ENCODE measurements at regions not wholly inside any gene's neighbourhood (a gene's known extent, or its start where the extent isn't known, plus 50 kb on each side); places are given as distances from the start of the nearest gene placed in this dataset.

GRCh38 chr16:87077750-87078127 lies 239.5 kb downstream of the C16orf95 start:
- DNase-seq, result no peak

DNA sequence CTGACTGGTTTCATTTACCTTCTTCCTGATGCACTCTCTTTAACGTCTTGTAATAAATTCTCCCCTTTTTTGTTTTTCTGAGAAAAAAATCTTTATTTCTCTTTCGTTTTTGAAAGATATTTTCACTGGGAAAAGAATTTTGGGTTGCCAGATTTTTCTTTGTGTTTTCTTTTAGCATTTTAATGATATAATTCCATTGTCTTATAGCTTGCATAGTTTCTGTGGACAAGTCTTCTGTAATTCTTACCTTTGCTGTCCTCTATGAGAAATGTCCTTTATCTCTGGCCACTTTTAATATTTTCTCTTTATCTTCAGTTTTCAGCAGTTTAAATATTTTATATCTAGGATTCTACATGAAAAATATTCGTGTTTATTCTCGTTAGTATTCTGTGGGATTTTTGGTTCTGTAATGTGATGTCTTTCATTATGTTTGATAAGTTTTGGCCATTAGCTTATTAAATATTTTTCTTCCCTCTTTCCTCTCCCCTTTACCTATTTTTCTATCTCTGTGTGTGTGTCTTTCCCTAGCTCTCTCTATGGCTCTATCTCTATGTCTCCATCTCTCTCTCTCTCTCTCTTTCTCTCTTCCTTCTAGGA lies 236.5 kb downstream of the C16orf95 start:
- DNase-seq, result no peak

DNA sequence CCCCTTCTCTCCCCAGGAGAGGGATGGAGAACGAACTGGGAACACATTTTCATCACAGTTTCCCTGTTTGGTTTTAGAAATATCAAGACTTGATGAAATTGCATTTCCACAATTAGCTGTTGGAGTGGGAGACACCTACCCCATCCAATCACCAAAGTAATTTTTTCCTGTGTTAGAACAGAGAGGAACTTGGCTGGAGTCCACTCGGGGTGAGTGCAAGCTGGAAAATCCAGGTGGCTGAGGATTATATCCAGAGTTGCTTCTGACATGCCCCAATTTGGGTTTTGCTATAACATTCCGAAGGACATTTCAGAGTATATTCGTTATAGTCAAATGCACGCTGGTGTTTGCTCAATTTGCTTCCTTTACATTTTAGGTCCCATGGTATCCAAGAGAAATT lies 231.8 kb downstream of the C16orf95 start:
- DNase-seq, result no peak

DNA sequence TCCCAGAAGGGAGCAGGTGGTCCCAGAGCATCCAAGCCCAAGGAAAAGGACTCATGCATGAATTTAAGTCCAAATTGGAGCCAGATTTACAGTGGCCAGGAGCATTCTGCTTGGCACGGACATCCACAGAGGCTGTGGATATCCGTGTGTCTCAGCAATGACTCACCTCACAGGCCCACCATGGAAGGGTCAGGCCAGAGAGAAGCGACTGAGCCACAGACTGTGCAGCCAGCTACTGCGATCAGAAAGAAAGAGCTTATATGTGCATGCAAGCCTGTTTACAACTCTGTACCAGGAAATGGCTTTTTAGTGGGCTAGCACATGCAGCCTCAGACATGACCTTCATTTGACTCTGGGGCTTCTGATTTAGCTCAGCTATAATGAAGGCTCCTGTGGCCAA lies 231.0 kb downstream of the C16orf95 start:
- no peak for DNase-seq

GRCh38 chr16:87086575-87086974 lies 230.6 kb downstream of the C16orf95 start:
- DNase-seq, result no peak

DNA sequence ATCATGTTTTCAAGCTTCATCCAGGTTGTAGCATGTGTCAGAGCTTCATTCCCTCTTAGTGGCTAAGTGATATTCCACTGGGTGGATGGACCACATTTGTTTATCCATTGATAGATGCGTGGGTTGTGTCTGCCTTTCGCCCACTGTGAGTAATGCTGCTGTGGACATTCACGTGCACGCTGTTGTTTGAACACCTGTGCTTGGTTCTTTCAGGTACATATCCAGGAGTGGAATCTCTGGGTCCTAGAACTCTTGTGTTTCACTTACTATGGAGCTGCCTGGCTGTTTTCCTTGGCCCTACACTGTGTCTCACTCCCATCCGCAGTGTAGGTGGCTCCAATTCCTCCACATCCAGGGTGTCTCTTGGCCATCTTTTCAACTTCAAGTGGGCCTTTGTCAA lies 224.2 kb downstream of the C16orf95 start:
- no peak for DNase-seq

- DNase-seq, result no peak
These were observed 223.2 kb downstream of the C16orf95 start for GRCh38 chr16:87093804-87094555.

DNA sequence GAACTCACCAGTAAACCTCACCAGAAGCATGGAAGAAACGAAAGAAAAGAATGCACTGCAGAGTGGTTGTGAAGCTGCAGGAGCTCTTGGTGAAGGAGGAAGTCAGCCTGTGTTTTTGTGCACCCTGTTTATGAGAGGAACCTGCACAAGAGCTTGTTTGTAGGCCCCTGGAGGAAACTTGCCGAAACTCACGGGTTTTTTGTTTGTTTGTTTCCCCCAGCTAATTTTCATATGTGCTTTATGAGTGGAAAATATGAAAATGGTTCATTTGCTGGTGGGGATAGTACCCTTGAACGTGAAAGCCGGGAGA lies 222.7 kb downstream of the C16orf95 start:
- DNase-seq, result no peak

- no peak for DNase-seq
These were observed 221.9 kb downstream of the C16orf95 start for GRCh38 chr16:87095271-87095670.

- DNase-seq, result no peak
These were observed 220.4 kb downstream of the C16orf95 start for GRCh38 chr16:87096746-87097333.

GRCh38 chr16:87098361-87098760 lies 218.8 kb downstream of the C16orf95 start:
- DNase-seq, result no peak

GRCh38 chr16:87098976-87099720 lies 218.0 kb downstream of the C16orf95 start:
- no peak for DNase-seq

- no peak for DNase-seq
These were observed 216.7 kb downstream of the C16orf95 start for GRCh38 chr16:87100306-87101058.

GRCh38 chr16:87101903-87102302 lies 215.3 kb downstream of the C16orf95 start:
- DNase-seq, result no peak

- DNase-seq, result no peak
These were observed 210.0 kb downstream of the C16orf95 start for GRCh38 chr16:87107201-87107600.

GRCh38 chr16:87108278-87108677 lies 208.9 kb downstream of the C16orf95 start:
- no peak for DNase-seq

DNA sequence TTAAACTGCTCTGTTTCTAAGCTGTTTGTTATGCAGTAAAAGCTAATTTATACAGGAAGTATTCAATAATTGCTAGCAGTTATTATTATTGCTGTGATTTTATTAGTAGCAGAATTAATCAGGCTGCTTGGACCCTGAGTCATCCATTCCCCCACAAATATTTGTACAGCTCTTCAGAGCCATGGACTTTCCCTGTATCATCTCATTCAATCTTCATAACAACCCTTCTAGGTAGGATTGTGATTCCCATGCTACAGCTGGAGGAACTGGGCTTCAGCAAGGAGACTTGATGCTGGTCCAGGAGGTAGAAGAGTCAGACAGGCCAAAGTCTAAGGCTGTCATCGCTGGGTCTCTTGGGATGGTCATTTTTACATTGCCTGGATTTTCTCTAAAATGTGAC lies 208.3 kb downstream of the C16orf95 start:
- DNase-seq, result no peak

DNA sequence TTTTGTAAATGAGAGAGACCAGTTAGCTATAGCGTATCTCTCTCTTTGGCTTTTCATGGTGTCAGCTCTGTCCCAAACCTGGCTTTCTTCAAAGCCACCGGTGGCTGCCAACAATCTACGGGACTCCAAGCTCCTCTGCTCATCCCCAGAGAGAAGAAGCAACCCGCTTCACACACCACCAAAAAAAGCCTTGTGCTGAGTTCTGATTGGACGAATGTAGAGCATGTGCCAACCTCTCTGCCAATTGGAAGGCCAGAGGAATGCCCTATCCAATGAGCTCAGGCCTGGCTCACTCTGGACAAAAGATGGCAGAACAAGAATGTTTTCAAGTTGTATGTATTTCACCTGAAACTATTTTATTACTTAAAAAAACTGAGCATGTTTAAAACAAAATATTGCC lies 202.4 kb downstream of the C16orf95 start:
- no peak for DNase-seq

- DNase-seq, result no peak
These were observed 201.5 kb downstream of the C16orf95 start for GRCh38 chr16:87115646-87116045.

GRCh38 chr16:87117936-87118335 lies 199.3 kb downstream of the C16orf95 start:
- DNase-seq, result no peak

DNA sequence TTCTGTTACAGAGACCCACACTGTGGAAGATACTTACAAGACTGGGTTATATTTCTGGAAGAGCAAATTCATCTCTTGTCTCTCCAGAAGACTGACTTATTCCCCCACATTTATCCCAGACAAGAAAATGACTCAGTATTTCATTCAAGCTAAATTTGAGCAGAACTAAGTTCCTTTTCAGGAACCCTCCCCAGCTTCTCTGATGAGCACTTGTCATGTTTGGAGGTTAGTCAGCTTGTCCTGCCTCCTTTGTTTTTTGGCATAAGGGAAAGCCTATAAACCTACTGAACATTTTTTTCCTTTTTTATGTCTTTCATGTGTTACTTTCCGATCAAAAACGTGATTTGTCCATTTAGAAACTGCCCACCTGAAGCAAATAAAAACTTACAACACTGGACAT lies 198.0 kb downstream of the C16orf95 start:
- DNase-seq, result no peak

DNA sequence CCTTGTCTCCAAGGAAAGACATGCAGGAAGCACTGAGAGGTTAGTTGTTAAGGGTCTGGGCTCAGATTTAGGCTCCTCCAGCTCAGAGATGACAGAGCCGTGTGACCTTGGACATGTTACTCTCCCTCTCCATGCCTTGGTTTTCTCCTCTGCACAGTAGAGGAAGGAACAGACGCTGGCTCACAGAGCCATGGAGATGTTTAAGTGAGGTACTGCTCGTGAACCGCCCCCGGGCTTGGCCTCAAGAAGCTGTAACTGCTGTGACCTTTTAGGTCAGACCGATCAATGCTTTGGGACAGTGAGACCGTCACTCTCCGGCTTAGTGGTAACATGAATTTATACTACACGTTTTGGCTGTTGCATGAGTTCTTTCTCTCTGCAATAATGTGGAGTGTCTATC lies 197.4 kb downstream of the C16orf95 start:
- DNase-seq, result no peak

DNA sequence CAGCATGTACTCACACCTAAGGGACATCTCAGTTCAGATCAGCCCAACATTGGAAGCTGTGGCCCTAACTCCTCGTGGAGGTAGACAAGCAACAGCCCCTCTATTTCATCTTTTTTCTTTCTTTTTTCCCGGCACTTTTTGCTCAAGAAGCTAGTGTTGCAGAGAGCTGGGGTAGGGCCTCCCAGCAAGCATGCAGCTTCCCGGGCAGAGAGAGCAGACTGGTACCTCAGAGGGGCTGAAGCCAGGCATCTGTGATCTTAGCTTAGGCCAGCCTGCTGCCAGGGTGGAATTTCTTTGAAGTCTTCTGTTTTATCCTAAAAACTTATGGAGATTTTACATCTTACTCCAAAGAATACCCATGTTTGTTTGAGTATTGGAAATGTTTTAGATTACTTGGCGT lies 195.4 kb downstream of the C16orf95 start:
- DNase-seq, result no peak
